Type B pancreatic cell (in vitro differentiated cells): ENCODE measurements at regions not wholly inside any gene's neighbourhood (a gene's known extent, or its start where the extent isn't known, plus 50 kb on each side); places are given as distances from the start of the nearest gene placed in this dataset.

Experiments
- DNase-seq: peaks from one replicate; pipeline ENCODE4 v3.0.0; 2021; ENCODE audit warnings: mixed read lengths; ENCODE audit not compliant: unreplicated experiment; ENCODE audit errors: extremely low spot score
- H3K27ac Mint-ChIP-seq: 2 replicates; pipeline ENCODE4 v1.8.0; 2021; ENCODE audit warnings: mild to moderate bottlenecking, mixed read lengths
- H3K27me3 Mint-ChIP-seq: 2 replicates; pipeline ENCODE4 v1.8.0; 2021; ENCODE audit warnings: mixed read lengths
- H3K36me3 Mint-ChIP-seq: 2 replicates; pipeline ENCODE4 v1.8.0; 2021; ENCODE audit warnings: mixed read lengths
- H3K4me1 Mint-ChIP-seq: one replicate; pipeline ENCODE4 v1.8.0; 2021; ENCODE audit warnings: mixed read lengths; ENCODE audit not compliant: unreplicated experiment
- H3K4me3 Mint-ChIP-seq: 2 replicates; pipeline ENCODE4 v1.8.0; 2021; ENCODE audit warnings: mild to moderate bottlenecking, mixed read lengths
- H3K9me3 Mint-ChIP-seq: 2 replicates; pipeline ENCODE4 v1.8.0; 2021; ENCODE audit warnings: mixed read lengths
- TF ChIP-seq, protein P1 (sequence below): fragments of 200-600 bp; sonication (generic); conservative IDR thresholded peaks from 2 replicates; pipeline ENCODE4 v1.5.0; 2021; ENCODE audit warnings: antibody characterized with exemption, mild to moderate bottlenecking

DNA sequence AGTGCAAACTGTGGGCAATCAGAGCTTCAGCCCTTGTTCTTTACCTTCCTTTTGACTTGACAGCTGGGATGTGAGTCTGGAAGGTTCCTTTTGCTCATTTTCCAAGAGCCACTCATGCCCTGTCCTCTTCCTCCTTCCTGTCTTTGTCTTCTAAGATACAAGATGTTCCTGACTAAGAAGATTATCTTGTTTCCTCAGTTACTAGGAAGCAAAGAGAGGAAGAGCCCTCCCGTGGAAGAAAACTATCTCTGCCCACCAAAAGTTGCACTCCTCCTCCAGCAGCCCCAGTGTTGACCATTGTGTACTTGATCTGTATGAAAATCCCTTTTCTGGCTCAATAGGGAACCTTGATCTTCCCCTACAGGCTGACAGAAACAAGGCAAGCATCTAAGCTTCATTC is 138.0 kb downstream of the C12orf75 start:
- Mint-ChIP-seq H3K4me1 (peaks cover 15% of the 10 kb centered on the region), H3K4me3 (no peak overlapping the region), H3K9me3 (no peaks in the 10 kb centered on the region), H3K27ac (no peak overlapping the region), H3K27me3 (peaks cover 15% of the 10 kb centered on the region), H3K36me3 (no peaks in the 10 kb centered on the region)
- TF ChIP-seq, protein P1, sequence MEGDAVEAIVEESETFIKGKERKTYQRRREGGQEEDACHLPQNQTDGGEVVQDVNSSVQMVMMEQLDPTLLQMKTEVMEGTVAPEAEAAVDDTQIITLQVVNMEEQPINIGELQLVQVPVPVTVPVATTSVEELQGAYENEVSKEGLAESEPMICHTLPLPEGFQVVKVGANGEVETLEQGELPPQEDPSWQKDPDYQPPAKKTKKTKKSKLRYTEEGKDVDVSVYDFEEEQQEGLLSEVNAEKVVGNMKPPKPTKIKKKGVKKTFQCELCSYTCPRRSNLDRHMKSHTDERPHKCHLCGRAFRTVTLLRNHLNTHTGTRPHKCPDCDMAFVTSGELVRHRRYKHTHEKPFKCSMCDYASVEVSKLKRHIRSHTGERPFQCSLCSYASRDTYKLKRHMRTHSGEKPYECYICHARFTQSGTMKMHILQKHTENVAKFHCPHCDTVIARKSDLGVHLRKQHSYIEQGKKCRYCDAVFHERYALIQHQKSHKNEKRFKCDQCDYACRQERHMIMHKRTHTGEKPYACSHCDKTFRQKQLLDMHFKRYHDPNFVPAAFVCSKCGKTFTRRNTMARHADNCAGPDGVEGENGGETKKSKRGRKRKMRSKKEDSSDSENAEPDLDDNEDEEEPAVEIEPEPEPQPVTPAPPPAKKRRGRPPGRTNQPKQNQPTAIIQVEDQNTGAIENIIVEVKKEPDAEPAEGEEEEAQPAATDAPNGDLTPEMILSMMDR: no peak
- DNase-seq: no peak

DNA sequence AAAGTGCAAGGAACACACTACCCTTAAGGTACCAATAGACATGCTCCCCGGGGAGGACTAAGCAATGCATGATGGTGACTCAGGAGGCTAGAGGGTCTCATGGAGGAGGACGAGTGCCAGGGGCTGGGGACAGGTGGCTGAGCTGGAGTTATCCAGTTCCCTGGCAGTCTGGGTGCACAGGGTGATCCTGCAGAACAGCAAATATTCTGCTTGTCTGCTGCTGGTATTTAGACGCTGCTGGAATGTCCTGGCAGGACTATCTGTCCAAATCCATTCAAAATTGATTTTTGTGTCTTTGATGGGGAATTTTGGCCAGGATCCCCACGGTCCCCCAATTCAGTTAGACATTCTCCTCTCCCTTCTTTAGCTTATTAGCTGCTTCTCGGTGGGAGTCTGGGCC is 138.7 kb downstream of the C12orf75 start:
- Mint-ChIP-seq H3K9me3 (no peaks in the 10 kb centered on the region), H3K4me3 (no peak overlapping the region), H3K4me1 (peaks cover 15% of the 10 kb centered on the region), H3K27ac (no peak overlapping the region), H3K36me3 (no peaks in the 10 kb centered on the region), H3K27me3 (peaks cover 12% of the 10 kb centered on the region)
- DNase-seq: no peak
- TF ChIP-seq, protein P1: no peak

DNA sequence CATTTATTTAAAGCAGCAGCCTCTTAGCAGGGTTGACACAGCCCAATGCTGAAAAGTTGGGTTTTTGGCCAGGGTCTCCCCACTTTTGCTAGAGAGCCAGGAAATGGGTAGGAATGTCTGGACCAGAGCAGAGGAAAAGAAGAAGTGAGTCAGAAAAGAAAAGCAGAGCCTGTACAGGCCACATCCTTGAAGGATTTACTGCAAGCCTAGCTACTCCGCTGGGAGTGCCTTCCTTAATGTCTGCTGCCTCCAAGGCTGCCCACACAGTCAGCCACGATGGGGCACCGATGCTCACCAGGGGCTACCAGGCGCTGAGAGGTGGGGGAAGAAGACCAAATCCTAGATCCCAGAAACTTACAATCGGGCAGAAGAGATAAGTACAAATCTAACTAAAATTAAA is 139.2 kb downstream of the C12orf75 start:
- peaks cover 14% of the 10 kb centered on the region for H3K27me3 Mint-ChIP-seq

DNA sequence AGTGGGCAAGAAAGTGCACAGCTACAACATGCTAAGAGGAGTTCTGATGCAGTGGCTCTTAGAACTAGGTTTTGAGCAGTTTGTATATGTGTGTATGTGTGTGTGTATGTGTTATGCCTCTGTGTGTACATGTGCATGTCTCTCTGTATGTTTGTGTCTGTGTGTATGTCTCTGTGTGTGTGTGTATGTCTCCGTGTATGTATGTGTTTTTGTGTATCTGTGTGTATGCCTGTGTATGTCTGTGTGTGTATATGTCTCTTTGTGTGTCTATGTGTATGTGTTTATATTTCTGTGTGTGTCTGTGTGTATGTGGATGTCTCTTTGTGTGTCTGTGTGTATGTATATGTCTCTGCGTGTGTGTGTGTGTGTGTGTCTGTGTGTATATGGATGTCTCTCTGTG is 139.6 kb downstream of the C12orf75 start:
- Mint-ChIP-seq H3K27me3 (peaks cover 14% of the 10 kb centered on the region), H3K4me1 (peaks cover 15% of the 10 kb centered on the region), H3K36me3 (no peaks in the 10 kb centered on the region), H3K4me3 (no peak overlapping the region), H3K27ac (no peak overlapping the region), H3K9me3 (no peaks in the 10 kb centered on the region)
- DNase-seq: no peak
- TF ChIP-seq, protein P1: no peak

More for the DNA sequence above, 139.2 kb downstream of the C12orf75 start:
- Mint-ChIP-seq H3K27ac (no peak overlapping the region), H3K4me3 (no peak overlapping the region), H3K36me3 (no peaks in the 10 kb centered on the region), H3K9me3 (no peaks in the 10 kb centered on the region), H3K4me1 (peaks cover 15% of the 10 kb centered on the region)
- no peak for DNase-seq
- TF ChIP-seq, protein P1: no peak

DNA sequence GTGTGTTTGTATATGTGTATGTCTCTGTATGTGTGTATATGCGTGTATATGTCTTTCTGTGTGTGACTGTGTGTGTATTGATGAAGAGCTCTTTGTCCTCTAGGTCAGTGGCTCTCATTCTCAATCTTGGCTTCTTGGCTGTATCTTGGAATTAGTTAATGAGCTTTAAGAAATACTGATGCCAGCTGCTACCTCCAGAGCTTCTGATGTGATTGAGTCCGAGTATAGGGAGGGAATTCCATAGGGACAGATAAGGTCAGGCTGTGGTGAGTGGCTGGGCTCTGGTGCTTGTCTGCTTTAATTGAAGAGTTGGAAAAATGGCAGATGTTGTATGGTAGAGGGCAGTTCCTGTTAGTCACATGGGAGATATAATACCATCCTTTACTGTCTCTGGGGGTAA is 140.1 kb downstream of the C12orf75 start:
- Mint-ChIP-seq H3K27ac (no peak overlapping the region), H3K27me3 (peaks cover 14% of the 10 kb centered on the region), H3K4me3 (no peak overlapping the region), H3K4me1 (peaks cover 15% of the 10 kb centered on the region), H3K9me3 (no peaks in the 10 kb centered on the region), H3K36me3 (no peaks in the 10 kb centered on the region)
- TF ChIP-seq, protein P1: no peak
- DNase-seq: no peak

DNA sequence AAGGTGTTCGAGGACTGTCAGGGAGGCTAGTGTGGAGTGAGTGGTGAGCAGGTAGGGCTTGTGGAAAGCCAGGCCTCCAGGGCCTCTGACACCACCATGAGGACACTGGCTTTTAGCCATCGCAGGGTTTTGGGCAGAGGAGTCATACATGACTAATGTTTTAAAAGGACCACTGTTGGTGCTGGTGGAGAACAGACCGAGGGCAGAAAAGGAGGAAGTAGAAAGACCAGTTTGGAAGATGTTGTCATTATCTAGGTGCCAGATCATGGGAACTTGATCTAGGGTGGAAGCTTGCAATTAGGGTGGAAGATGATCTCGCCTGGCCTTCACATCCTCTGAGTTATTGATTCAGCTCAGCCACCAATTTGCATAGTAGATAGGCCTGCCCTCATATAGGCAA is 144.2 kb downstream of the C12orf75 start:
- no peak for DNase-seq
- TF ChIP-seq, protein P1: no peak
- Mint-ChIP-seq H3K4me1 (peaks cover 5% of the 10 kb centered on the region), H3K27ac (no peak overlapping the region), H3K9me3 (no peaks in the 10 kb centered on the region), H3K36me3 (no peaks in the 10 kb centered on the region), H3K4me3 (no peak overlapping the region), H3K27me3 (peaks cover 7% of the 10 kb centered on the region)
